Brain microvascular endothelial cell (primary cell): ENCODE measurements at regions not wholly inside any gene's neighbourhood (a gene's known extent, or its start where the extent isn't known, plus 50 kb on each side); places are given as distances from the start of the nearest gene placed in this dataset.
A peak's percentile ranks its signal among the peaks of the same experiment; 100 is the strongest.

ENCODE experiments used
- DNase-seq: peaks from one replicate; pipeline ENCODE4 v3.0.0-alpha.2; 2020
- H3K27ac ChIP-seq: fragments of 250-450 bp; sonication (Bioruptor Pico); 2 replicates; pipeline ENCODE4 v1.5.1; 2020; ENCODE audit warnings: mild to moderate bottlenecking, moderate library complexity
- H3K27me3 ChIP-seq: fragments of 250-450 bp; sonication (Bioruptor Pico); replicated peaks from 2 replicates; pipeline ENCODE4 v1.5.1; 2020; ENCODE audit warnings: mild to moderate bottlenecking
- H3K36me3 ChIP-seq: fragments of 250-450 bp; sonication (Bioruptor Pico); replicated peaks from 2 replicates; pipeline ENCODE4 v1.5.1; 2020; ENCODE audit warnings: mild to moderate bottlenecking
- H3K4me3 ChIP-seq: 2 replicates; pipeline ENCODE4 v1.5.1; 2011; ENCODE audit warnings: low read depth, mild to moderate bottlenecking, control low read depth, low read length, moderate library complexity
- CTCF ChIP-seq: IDR thresholded peaks from 2 replicates; pipeline ENCODE4 v1.5.1; 2011; ENCODE audit warnings: low read depth, mild to moderate bottlenecking, moderate library complexity, low read length, control low read depth, inconsistent platforms; ENCODE audit errors: missing control alignments
- in situ Hi-C: cut with HindIII; loops from 2 replicates; pipeline ENCODE4 v1.10.0; 2017; ENCODE audit warnings: low sequenced_read_pairs, low pct_ligation_motif_present

DNA sequence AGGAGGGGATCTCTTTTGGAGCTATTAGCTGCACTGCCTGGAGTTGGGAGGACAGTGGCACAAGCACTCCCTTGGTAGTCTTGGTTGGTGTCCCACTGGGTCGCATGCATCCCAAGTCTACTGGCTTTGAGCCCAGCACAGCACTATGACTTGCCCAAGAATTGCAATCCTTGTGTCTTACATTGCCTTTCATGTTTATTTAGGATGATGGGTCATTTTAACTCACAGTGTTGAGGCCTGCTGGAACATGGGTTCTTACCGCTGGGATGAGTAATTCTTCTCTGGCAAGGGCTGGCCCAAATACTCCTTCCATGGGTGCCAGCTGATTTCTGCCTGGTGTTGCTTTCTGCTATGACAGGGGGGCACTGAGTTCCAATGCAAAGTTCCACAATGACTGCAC lies 185.5 kb downstream of the TEX13C start:
- in situ Hi-C loops, result no loop called here
- Histone ChIP-seq H3K27me3 (no peaks in the 10 kb centered on the region), H3K27ac (no peak overlapping the region), H3K36me3 (no peaks in the 10 kb centered on the region), H3K4me3 (no peak overlapping the region)
- TF ChIP-seq CTCF, result no peak
- no peak for DNase-seq

GRCh38 chrX:125507119-125507518 lies 187.4 kb downstream of the TEX13C start:
- no peak for TF ChIP-seq CTCF
- H3K4me3 ChIP-seq, result no peak overlapping the region
- H3K27me3 ChIP-seq, result no peaks in the 10 kb centered on the region
- in situ Hi-C loops, result no loop called here
- no peak overlapping the region for H3K27ac ChIP-seq
- no peaks in the 10 kb centered on the region for H3K36me3 ChIP-seq
- peak; percentile 4 for DNase-seq

DNA sequence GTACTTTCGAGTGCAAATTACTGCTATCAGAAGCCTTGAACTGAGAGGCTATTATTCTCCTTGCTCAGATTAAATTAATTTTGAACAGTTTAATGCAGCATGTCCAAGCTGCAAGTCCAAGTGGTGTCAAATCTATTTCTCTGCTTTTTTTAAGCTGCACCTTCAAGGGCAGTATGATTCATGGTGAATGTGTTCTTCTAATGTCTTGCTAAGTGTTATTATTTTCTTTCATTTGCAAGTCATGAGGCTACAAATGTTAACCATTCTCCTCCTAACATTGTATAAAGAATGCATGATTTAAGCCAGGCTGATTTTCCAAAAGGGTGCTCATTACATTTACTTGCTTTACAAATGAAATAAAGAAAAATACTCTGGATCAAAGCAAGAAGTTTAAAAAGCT lies 200.4 kb downstream of the TEX13C start:
- TF ChIP-seq CTCF, result no peak
- in situ Hi-C loops, result no loop called here
- DNase-seq, result no peak

DNA sequence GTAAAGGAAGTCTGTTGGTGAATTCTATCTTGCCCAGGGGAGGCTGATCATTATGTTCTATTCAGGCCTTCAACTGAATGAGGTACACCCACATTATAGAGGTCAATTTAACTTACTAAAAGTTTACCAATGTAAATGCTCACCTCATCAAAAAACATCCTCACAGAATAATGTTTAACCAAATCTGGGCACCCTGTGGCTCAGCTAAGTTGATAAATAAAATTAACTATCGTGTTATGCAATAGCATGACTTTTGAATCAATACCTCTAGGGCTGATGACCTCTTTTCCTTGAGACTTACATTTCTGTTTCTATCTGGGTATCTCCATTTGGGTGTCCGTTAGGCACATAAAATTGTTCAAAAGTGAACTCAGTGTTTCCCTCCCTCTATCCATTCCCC lies 203.1 kb downstream of the TEX13C start:
- Histone ChIP-seq H3K4me3 (no peak overlapping the region), H3K27ac (no peak overlapping the region), H3K36me3 (no peaks in the 10 kb centered on the region), H3K27me3 (no peaks in the 10 kb centered on the region)
- in situ Hi-C loops, result no loop called here
- TF ChIP-seq CTCF, result no peak
- no peak for DNase-seq

More for the DNA sequence above, 200.4 kb downstream of the TEX13C start:
- Histone ChIP-seq H3K36me3 (no peaks in the 10 kb centered on the region), H3K4me3 (no peak overlapping the region), H3K27ac (no peak overlapping the region), H3K27me3 (no peaks in the 10 kb centered on the region)

DNA sequence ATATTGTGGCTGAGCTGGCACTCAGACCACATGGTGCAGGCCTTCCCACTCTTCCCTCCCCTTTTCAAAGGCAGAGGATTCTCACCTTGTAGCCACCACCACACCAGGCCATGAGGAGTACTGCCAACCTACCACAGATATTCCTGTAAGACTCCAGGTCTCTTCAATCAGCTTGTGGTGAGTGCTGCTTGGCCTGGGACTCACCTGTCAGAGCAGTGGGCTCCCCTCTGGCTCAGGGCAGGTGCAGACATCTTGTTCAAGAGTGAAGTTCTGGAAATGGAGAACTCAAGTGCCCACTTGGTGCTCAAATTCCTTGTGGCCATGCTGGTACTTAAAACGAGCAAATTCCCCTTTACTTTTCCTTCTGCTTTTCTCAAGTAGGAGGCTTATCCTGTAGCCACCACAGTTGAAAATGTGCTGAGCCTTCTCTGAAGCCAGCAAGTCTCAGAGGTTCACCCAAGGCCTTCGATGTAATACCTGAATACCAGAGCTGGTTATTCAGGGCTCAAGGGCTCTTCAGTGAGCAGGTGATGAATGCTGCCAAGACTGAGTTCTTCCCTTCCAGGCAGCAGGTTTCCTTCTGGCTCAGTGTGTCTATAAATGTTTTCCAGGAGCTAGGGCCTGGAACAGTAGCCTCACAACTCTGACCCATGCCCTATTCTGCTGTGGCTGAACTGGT lies 212.9 kb downstream of the TEX13C start:
- in situ Hi-C loops, result no loop called here
- Histone ChIP-seq H3K4me3 (no peak overlapping the region), H3K36me3 (no peaks in the 10 kb centered on the region), H3K27me3 (no peaks in the 10 kb centered on the region), H3K27ac (no peak overlapping the region)
- DNase-seq, result no peak
- TF ChIP-seq CTCF, result no peak

DNA sequence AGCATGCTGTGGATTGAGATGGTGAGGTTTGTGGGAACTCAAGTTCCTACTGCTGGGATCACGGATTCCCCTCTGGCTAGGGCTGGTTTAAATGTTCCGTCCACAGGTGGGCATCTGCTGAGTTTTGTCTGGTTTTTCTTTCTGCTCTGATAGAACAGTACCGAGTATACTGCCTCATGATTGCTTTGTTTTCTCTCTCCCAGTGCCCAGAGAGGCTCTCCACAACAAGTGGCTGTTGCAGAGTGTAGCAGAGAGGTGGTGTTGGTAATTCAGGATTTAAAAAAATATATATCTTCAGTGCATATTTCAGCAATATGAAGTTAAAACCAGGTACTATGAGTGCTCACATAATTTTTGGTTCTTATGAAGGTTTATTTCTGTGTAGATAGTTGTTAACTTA lies 213.7 kb downstream of the TEX13C start:
- H3K27me3 ChIP-seq, result no peaks in the 10 kb centered on the region
- no peak for DNase-seq
- no peak for TF ChIP-seq CTCF
- in situ Hi-C loops, result no loop called here
- no peaks in the 10 kb centered on the region for H3K36me3 ChIP-seq
- no peak overlapping the region for H3K4me3 ChIP-seq
- H3K27ac ChIP-seq, result no peak overlapping the region
